Dermis blood vessel endothelial cell (primary cell): ENCODE measurements at regions not wholly inside any gene's neighbourhood (a gene's known extent, or its start where the extent isn't known, plus 50 kb on each side); places are given as distances from the start of the nearest gene placed in this dataset.

Experiments
- DNase-seq: peaks from one replicate; pipeline ENCODE4 v3.0.0; 2010

- DNase-seq: no peak
These were observed 149.8 kb upstream of the TLL1 start for GRCh38 chr4:165723051-165723795.

- DNase-seq: no peak
These were observed 148.3 kb upstream of the TLL1 start for GRCh38 chr4:165724786-165725185.

GRCh38 chr4:165725352-165725751, 147.7 kb upstream of the TLL1 start:
- DNase-seq: no peak

- DNase-seq: no peak
These were observed 146.2 kb upstream of the TLL1 start for GRCh38 chr4:165726831-165727230.

DNA sequence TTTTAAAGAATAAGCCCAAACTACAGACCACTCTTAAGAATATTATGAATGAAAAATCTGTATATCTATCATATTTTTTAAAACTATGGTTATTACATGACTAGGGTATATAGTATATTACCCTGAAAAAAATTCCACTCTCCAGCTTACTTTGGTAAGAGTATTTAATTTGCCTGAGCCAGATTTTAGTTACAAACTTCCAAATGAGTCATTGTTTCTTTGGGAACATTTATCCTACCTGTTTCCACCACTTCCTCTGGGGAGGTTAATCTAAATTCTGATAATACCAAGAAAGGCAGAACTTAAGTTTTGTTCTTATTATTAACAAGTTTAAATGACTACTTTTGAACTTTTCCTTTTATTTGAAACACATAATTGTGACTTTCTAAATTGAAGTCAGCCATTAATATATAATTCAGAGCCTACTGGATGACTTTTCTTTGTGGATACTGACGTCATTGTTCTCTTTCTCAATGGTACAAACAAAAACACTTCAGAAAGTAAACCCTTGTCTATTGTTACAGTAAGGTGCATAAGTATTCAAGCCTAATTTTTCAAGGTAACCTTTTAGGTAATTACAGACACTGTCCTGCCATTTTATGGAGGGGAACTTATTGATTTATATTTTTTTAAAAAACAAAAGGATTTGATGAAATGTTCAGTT, 135.6 kb upstream of the TLL1 start:
- DNase-seq: peak; percentile 35

- DNase-seq: no peak
These were observed 134.5 kb upstream of the TLL1 start for GRCh38 chr4:165738571-165738970.

DNA sequence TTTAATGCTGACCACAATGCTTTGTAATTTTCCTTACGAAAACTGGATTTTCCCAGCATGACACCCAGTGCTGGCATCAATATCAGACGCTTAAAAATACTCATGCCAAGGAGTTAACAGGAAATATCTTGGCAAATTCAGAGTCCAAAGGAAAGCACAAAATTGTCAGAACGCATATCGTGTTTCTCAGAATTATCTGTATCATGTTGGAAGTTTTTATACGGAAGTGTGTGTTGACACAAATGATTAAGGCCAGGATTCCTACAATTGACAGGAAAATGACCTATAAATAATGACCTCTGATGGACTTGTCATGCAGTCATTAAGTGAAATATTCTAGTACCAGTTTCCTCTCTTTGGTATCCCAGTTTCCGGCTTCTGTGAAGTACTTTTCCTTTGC, 132.1 kb upstream of the TLL1 start:
- DNase-seq: peak; percentile 72

- DNase-seq: no peak
These were observed 129.6 kb upstream of the TLL1 start for GRCh38 chr4:165743422-165743821.

DNA sequence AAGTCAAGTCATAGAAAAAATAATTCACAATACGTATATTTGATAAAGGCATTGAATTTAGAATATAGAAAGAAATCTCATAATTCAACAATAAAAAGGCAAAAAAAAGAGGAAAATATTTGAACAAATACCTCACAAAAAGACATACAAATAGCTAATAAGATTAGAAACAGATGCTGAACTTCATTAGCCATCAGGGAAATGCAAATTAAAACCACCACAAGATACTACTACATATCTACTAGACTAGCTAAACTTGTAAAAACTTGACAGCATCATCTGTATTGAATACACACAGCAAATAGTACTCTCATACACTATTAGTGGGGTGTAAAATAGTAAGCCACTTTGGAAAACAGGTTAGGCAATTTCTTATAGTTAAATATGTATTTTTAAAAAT, 128.7 kb upstream of the TLL1 start:
- no peak for DNase-seq

DNA sequence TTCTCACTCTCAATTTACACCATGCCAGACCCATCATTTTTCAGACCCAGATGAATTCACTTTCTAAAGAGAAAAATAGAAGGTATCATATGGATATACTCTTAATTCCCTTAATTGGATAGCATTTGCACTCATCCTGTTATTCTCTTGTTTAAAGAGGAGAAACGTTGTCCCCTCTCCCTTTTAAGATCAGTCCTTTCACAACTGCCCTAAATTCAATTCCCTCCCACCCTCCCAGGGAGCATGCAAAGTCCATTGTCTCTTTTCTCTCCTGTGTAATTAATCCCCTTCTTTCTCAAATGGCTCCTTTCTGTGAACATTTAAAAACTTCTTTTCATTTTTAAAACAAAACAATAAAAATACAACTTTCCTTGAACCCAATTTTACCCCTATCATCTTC, 124.7 kb upstream of the TLL1 start:
- no peak for DNase-seq

- DNase-seq: peak; percentile 40
These were observed 121.2 kb upstream of the TLL1 start for GRCh38 chr4:165751882-165752281.

DNA sequence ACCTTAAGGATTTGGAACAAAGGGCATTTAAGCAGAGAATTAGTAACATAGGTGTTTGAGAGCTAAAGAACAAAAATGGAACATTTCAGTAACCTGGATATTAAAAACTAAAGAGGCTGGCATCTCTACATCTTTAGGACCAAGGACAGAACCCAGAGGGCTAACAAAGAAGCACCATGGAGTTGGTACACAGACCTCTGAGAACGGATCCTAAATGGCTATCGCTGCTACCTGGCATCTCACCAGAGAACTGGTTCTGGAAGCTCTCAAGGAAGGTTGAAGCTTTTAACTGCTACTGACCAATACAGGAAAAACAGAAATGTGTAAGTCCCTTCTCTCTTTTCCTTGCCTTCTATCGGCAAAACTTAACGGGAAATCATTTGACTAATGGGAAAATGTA, 118.4 kb upstream of the TLL1 start:
- DNase-seq: no peak

DNA sequence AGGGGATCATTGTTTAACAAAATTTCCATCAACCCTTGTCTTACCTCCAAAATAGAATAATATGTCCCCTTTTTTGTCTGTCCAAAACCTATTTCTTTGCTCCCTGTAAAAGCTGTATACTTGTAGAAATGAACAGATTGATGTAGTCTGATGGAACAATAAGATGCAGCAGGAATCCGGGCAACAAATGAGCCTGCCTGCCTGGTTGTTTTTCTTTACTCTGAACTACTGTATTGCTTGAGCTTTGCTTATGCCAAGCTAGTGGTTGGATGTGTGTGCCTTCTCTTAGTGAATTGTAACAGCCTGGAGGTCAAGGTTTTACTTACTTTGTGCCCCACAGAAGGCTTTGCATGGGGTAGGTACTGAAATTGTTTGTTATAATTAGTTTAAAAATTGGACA, 116.2 kb upstream of the TLL1 start:
- no peak for DNase-seq

DNA sequence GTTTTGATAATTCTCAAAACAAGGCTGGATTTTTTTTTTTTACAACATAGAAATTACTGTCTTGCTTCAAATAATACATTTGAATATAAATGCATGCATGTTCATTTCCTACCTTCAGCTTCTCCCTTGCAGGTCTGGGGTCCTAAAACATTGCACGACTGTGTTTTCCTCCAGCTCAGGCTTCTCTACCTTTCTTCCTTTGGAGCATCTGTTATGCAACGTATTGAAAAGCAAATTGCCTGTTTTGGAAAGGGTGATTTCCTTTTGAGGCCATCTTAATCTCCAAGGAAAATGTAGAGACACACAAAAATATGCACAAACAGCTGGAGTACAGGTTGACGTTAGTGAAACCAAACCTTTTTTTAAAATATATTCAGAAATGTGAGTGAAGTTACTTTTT, 115.6 kb upstream of the TLL1 start:
- no peak for DNase-seq

DNA sequence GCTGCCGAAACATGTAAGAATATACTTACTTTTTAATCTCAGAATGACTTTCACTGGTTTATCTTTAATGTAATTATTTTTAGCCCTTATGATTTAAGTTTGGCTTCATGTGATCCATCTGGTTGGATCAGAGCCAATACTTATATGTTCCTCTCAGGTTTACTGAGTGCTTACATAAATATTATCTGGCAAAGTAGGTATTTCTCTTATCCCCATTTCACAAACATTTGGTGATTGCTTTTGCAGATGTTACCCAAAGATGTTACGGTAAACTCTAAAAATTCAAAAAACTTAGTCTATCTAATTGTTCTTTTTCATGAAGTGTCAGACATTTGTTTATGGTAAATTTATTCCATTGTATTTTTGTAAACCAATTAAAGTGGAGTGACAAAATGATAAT, 115.0 kb upstream of the TLL1 start:
- DNase-seq: no peak

GRCh38 chr4:165760182-165760581, 112.9 kb upstream of the TLL1 start:
- no peak for DNase-seq

DNA sequence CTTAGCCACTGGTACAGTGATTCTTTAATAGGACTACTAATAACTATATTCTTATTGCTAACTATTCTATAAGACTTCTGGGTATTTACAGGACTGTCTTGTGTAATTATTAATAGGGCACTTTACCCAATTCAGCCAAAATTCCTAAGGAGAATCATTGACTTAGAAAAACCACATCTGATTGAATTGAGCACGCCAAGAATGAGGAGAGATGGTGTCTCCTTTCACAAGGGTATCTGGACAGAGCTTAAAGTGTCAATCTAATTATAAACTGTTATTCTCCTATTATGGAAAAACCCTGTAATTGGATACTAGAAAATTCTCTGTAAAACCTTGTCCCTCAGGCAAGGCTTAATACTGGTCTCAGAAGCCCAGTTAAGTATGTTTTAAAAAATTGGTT, 111.1 kb upstream of the TLL1 start:
- DNase-seq: no peak

DNA sequence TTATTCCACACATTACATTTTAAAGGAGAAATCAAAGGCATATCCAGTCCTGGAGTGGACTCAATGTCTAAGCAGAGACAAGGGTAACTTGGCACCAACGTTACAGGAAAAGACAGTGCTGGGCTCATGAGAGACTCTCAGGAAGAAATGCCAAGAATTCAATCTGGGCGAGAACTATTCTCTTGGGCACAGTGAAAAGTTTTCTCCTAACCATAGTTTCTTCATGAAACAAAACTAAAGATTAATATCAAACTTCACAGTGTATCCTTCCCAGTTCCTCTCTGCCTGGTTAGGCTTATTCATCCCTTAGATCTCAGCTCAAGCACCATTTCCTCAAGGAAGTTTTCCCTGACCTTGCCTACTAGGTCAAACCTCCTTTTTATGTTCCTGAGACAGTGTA, 109.4 kb upstream of the TLL1 start:
- peak; percentile 46 for DNase-seq

GRCh38 chr4:165765053-165765452, 108.0 kb upstream of the TLL1 start:
- peak; percentile 33 for DNase-seq

DNA sequence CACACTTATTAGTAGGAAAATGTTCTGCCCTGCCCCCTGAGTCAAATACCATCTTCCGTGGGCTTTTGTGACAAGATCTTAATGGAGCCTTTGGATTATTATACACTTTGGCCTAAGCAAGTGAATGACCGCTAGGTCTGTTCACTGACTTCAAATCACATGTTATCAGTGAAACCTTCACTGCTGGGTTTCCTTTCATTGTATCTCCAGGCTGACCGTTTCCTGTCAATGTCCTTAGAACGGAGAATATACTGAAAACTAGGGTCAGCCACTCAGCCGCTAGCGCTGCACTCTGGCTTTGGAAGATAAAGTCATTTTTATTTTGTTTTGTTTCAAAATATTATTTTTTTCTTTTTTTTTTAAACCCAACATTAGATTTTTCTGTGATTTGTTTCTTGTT, 107.0 kb upstream of the TLL1 start:
- peak; percentile 94 for DNase-seq

- peak; percentile 54 for DNase-seq
These were observed 106.1 kb upstream of the TLL1 start for GRCh38 chr4:165766976-165767375.

DNA sequence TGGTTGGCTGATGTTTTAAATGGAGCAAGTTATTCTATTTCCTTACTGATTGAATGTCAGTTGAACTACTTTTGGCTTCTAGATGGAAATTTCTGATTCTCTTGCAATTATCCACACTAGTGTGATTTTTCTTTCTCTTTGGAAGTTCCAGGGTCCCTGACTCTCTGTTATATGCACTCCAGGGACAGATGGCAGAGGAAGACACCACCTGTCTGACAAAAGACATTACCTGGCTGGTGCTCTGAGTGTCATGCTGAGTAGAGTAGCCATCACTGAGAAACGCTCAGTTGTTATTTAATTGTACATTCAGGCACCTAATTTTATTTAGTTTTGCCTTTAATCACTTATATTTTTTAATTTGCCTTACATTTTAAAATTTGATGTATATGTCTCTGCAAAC, 105.4 kb upstream of the TLL1 start:
- no peak for DNase-seq

DNA sequence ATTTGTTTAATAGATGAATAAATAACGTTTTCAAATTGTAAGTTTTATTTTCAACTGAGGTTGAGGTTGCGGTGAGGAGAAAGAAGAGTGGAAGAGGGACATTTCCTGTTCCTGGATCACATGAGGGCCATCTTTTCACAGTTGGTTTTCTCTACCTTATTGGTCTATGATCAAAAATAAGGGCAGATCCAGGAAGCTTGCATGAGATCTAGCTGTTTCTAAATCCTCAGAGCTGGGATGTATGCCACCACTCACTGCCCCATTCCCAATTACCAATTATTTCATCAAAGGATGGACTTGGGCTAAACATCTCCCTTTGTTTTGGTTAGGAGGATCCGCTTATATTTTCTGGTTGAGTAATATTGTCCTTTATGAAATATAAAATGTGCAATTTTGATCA, 104.8 kb upstream of the TLL1 start:
- no peak for DNase-seq

DNA sequence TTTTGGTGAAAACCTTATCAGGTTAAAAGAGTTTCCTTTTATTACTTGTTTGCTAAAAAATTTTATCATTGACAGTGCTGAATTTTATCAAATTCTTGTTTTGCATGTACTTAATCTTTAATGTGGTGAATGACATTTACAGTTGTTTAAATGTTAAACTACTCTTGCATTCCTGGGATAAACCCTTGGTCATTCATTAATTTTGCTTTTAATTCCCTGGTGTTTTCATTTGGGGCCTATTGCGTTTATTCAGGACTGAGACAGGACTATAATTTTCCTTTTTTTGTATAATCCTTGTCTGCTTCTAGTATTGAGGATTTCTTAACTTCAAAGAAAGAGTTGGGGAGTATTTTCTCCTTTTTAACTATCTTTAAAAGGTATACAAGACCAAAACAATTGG, 98.7 kb upstream of the TLL1 start:
- DNase-seq: no peak
